C4-2B (cell line): ENCODE measurements at regions not wholly inside any gene's neighbourhood (a gene's known extent, or its start where the extent isn't known, plus 50 kb on each side); places are given as distances from the start of the nearest gene placed in this dataset.

Experiments
- CTCF ChIP-seq: fragments of 450-650 bp; conservative IDR thresholded peaks from 2 replicates; pipeline ENCODE4 v1.5.1; 2017; ENCODE audit warnings: mild to moderate bottlenecking
- ZFX ChIP-seq: fragments of 450-650 bp; IDR thresholded peaks from 2 replicates; pipeline ENCODE4 v1.6.1; 2017

GRCh38 chr1:188251036-188251435, 1422.3 kb downstream of the PLA2G4A start:
- TF ChIP-seq CTCF (no peak), ZFX (no peak)
